ENCODE measurements at regions not wholly inside any gene's neighbourhood (a gene's known extent, or its start where the extent isn't known, plus 50 kb on each side); places are given as distances from the start of the nearest gene placed in this dataset.
"Not testable (repeated sequence)": the region's sequence is repeated elsewhere in the genome, so short reads cannot be mapped to it uniquely, and the experiment has no call there.

DNA sequence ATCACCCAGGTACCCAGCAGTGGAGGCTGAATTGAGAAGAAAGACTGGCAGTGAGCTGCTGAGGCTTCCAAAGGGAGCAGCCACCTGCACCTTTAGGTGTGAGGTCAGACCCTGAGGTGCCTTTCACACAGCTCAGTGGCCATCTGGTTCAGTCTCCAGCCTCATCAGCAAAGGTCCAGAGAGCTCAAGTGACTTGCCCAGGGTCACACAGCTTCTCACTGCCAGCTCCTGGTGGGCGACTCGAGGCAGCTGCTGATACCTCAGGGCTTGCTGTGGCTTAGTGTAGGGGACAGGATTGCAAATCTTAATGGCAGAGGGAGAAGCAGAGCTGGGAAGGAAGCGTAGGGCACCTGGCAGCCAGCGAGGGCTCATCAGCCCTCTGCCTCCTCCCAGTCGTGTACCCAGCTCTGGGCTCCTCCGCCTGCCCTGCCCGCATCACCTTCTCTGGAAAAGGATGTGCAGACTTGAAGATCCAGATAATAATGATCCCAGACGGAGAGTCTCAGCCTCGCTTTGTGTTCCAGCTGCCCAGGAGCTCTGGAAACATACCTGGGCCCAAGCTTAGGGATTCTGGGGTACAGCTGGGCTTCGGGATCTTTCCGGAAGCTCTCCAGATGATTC lies 165.3 kb upstream of the GSE1 start:
- DNase-seq, result no peak

DNA sequence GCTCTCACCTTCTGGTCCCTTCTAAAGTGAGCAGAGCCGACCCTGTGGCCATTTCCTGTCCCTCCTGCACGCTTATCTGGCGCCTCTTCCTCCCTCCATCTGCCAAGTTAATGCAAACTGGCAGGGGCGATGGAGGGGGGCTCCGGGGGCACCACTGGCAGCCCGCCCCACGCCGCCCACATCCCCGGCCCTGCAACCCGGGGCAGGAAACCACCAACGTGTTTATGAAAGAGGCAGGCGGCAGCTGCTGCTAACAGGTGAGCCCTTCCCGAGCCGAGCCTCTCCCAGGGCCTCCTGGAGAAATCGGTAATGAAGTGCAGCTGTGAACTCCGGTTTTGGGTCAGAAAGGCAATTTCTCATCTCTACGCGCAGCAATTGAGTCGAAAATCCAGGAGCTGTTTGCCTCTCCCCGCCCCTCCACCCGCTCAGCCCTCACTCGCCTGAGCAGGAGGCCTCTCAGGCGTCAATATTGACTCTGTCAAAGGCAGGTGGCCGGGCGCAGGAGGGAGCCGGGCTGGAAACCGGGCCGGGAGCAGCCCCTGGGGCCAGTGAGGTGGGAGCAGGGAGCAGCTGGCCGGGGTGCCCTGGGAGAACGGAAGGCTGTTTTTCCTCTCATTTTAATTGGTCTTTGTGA lies 164.4 kb upstream of the GSE1 start:
- DNase-seq, result peak; percentile 51

DNA sequence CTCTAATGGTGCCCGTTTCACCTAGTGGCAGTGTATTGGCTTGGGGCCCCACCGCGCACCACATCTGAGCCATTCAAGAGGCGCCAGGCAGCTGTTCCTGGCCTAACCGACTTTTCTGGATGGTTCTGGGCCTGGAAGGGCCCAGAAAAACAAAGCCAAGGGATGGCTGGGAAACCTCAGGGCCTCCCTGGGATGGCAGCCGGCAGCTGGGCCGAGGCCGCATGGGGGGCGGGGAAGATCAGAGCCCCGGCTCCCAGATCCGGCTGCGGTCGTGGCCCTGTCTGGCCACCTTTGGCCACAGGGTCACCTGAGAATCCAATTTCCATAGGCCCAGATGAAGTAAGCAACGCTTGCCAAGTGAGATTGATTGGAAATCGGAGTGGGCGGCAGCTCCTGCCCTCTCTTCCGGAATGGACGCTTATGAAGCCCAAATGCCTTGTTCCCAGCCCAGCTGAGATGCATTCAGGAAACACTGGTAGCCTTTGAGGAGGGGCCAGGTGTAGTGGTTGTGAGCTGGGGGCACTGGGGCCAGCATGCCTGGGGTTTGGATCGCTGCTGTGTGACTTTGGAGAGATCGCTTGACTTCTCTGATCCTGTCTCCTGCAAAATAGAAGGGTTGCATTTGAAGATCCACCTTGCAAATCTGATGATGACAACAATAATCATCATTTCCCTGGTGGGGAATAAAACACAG lies 163.8 kb upstream of the GSE1 start:
- no peak for DNase-seq

GRCh38 chr16:85449885-85450245 lies 163.3 kb upstream of the GSE1 start:
- no peak for DNase-seq

DNA sequence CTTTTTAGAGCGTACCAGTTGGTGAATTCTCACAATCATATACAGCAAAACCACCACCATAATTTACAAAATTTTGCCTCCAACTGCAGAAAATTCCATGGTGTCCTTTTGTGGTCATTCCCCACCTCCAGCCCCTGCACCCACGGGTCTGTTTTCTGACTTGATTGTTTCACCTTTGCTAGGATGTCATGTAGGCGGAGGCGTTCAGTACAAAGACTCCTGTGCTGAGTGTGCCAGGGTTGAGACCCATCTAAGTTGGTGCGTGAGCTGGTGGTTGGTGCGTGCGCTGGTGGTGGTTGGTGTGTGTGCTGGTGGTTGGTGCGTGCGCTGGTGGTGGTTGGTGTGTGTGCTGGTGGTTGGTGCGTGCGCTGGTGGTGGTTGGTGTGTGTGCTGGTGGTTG lies 162.0 kb upstream of the GSE1 start:
- not testable (repeated sequence) for DNase-seq

- no peak for DNase-seq
These were observed 161.3 kb upstream of the GSE1 start for GRCh38 chr16:85451641-85452363.

DNA sequence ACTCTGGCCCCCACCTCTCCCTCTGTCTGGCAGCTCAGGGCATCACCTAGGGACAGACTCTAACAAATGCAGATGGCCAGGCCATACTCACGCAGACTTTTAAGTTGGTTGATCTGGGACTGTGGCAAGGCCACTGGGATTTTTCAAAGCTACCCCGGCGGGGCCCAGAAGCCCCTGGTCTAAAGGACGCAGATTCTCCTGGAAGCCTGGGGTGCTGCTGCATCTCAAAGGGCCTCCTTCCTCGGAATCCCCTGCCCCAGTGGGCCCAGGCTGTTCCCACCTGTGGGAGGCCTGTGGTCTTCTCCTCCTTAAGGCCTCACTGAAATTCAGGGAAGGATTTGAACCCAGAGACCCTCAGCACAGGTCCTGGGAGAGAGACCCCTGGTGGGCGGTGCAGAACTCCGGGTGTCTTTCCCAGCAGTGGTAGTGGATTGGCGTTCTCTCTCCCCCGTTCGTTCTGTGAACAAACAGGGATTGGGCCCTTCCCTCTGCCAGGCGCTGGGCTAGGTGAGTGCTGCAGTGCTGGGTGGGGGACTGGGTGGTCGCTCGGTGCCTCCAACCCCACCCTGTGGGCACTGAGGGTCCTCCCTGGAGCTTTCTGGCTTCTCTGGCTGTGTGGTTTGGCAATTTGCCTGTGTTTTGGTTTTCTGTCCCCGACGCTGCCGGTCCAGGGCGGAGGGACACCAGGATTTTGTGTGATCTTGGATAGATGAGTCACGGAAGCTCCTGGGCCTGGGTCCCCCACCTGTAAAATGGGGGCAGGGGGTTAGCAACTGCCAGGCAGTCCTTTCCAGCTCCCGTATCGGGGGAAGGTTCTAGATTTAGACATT lies 160.5 kb upstream of the GSE1 start:
- no peak for DNase-seq

DNA sequence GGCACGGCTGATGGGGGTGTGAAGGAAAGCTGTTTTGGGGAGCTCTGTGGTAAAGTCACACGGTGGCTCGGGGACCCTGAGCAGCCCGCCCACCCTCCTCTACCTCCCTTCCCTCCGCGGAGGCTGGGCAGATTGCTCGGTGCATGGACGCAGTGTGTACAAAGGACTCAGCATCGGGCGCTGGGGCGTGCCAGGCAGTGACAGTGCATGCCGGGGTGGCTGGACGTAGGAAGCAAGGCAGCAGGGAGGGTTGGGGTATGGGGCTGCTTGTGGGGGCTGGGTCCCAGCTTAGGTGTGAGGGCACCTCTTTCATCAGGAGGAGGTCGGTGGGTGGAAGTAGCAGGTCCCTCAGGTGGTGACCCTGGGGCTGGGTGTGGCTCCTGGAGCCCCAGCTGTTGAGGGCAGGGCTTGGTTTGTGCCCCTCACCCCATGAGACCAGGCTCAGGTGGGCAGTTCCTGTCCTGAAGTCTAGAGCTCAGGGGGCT lies 159.9 kb upstream of the GSE1 start:
- DNase-seq, result no peak

GRCh38 chr16:85453703-85454102 lies 159.4 kb upstream of the GSE1 start:
- no peak for DNase-seq

DNA sequence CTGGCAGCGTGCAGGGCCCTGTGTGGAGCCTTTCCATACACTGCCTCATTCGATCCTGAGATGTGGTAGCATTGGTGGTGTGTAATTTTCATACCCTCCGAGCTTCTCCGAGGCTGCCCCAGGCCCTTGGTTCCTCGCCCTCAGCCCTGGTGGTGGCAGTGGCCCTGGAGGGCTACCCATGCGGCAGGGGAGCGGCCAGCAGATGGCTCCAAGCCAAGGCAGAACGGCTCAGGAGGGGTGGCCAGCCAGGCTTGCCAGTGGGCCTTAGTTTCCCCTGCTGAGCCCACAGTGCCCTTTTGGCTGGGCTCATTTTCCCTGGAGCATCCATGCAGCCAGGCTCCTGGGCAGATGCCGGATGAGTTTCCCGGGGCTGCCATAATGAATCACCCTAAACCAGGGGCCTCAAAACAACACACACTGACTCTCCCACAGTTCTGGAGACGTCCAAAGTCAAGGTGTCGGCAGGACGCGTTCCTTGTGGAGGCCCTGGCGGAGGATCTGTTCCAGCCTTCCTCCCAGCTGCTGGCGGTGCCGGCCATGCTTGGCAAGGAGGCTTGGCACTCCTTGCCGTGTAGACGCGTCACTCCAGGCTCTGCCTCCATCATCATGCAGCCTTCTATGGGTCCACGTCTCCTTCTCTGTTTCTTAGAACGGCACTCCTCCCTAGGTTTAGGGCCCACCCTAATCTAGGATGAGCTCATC lies 158.8 kb upstream of the GSE1 start:
- no peak for DNase-seq

DNA sequence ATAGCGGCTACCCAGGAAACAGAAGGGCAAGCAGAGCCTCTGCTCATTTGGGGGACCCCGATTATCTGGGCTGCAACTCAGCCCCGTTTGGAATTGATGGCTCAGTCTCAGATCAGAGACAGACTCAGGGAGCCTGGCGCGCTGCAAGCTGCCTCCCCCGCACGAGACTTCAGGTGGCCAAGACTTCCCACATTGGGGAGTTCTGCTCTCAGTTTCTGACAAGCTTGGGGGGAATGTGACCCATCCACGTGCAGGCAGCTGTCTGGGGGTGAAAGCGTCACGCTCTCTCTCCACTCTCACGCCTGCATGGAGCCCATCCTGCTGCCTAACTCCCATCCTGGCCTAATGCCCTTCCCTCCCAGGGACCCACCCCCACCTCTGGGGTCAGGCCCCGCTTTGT lies 157.6 kb upstream of the GSE1 start:
- DNase-seq, result no peak

DNA sequence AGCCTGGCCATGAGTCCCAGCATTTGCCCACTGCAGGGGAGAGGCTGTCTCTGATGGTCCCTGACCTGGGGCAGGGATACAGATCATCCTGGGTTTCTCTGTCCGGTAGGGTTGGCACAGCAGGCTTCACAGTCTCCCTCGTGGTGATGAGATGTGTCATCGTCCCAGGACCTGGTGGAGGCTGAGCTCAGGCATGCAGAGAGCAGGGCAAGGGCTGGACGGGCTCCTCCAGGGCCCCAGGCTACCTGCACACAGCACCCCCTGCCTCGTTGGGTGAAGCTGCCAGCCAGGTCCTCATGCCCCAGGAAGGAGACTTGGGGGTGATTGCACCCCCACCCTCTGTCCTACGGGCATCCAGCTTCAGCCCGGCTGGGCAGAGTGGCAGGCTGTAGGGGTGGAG lies 155.8 kb upstream of the GSE1 start:
- no peak for DNase-seq

GRCh38 chr16:85458968-85459367 lies 154.2 kb upstream of the GSE1 start:
- no peak for DNase-seq

DNA sequence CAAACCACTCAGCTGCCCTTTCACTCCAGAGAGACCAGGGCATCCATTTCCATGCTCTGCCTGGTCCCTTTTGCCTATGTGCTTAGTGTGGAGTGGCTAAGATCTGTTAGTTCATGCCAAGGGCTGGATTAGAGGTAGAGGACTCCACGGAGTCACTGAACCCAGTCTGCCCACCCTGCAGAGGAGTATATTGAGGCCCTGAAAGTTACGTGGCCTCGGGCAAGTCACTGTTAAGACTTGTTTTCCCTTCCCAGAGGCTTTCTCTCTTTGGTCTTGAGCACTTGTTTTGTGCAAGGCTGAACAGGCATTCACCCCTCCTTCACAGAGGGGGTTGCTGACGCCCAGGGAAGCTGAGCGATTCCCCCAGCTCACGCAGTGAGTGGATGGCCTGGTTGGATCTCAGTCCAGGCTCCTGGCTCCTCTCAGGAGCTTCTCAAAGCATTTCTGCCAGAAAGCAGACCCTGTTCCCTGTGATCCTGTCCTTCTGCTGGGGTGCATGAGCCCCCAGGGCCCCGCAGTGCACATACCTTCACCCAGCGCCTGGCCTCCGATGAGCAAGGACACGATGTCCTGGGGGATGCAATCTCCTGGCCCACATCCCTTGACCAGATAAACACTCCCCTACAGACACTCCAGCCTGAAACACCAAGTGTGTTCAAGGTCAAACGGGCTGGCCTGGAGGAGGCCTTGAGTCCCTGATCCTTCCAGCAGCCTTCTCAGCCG lies 153.4 kb upstream of the GSE1 start:
- no peak for DNase-seq

DNA sequence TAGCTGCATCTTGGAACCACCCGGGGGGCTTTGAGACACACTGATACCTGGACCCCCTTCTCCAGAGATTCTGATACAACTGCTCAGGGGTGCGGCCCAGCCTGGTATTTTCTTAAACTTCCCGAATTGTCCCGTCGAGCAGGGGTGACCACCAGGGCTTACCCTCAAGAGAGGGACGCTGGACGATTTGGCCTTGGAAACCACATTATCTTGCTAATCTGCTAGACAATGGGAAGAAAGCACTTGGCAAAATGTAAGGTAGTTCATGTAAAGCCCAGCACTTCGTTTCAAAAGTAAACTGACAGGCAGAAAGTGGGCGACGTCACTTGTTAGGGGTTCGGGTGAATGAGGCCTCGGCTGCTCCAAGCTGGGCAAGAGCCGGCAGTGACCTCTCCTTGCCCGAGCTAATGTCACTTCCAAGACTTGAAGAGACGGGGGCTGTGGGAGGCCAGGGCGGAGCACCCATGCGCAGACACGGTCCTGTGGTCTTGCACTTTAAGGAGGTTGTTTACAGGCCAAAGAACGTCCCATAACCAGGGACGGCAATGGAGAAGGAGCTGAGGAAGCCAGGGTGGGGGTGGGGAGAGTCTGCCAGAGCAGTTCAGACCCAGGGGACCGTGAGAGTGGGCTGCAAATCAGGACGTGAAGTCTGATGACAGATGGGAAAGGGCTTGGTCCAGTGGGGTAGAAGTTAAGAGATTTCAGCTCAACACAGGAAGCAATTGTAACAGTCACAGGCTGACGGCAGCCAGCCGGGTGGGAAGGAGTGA lies 152.7 kb upstream of the GSE1 start:
- no peak for DNase-seq

- DNase-seq, result no peak
These were observed 151.9 kb upstream of the GSE1 start for GRCh38 chr16:85461022-85461813.

DNA sequence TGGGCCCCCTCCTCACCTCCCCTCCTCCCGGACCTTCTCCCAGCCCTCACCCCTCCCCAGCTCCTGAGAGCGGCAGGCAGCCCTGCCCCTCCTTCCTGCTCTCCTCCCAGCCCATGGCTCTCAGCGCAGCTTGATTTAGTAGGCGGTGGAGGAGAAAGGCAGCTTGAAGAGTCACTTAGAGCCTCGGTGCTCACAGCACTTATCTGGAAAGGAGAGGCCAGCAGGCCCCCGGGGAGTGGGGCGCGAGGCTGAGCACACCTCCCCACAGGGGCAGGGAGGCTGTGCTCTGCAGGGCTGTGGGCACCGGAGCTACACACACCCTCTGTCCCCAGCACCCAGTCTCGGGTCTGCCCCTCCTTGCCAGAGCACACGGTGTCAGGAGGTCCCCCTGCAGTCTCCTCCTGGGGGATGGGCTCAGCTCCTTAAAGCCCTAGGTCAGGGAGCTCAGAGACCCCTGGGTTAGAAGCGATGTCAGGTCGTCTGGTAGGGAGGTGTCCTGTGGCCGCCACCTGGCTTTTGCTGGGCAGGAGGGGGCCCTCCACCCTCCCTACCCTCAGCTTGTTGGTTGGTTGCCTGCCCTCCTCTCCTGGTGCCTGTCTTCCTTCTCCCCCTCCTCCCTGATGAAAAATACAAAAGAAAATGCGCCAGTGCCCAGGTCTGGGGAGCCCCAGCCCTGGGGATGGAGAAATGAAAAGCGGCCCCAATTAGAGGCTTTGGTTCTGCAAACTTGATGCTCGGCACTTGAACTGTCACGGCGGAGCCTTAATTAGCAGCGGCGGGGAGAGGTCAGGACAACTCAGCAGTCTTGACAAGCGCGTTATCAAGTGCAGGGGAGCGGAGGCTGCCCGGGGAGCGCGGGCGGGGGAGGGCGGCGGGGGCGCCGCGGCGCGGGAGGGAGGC lies 151.1 kb upstream of the GSE1 start:
- peak; percentile 19 for DNase-seq

DNA sequence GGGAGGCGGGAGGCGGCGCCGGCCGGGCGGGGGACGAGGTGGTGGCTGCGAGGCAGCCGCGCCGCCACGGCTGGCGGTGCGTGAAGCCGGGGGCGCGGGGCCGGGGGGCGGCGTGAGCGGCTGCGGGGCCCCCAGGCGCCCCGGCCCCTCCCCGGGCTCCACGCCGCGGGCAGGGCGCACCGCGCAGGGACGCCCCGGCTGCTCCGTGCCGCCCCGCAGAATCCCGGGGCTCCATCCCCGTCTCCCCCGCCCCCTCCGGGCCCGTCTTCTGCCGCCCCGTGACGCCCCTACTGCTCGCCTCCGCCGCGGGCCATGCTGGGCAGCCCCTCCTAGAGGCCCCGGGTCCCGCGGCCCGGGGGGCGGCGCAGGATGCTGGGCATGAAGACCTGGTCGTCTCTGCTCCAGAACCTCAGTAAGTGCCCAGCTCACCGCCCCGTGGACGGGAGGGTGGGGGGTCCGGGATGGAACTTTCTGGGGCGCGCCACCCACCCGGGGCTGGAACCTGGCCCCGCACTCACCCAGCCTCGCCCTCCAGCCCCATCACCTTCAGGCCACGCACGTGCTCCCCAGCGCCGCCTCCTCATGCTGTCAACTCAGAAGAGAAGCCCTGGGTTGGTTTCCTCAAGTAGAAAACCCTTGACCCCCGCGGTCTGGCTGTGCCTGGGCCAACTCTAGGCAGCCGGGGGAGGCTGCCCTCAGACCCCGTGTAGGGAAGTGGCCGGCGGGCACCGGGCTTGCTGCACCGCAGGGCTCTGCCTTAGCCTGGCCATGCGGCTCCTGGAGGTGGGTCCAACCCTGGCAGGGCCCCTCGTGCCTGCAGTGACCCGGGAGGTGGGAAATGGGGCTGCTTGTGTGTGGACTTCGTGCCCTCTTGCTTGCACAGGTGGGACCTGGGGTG lies 150.2 kb upstream of the GSE1 start:
- no peak for DNase-seq

Measured in CD4-positive, alpha-beta T cell treated with Interleukin-10 for 1 hour (primary cell).